Activated CD8-positive, alpha-beta memory T cell treated with anti-CD3 and anti-CD28 coated beads, Interleukin-2, amount 50 U/mL, for 1 hour (primary cell): ENCODE measurements at regions not wholly inside any gene's neighbourhood (a gene's known extent, or its start where the extent isn't known, plus 50 kb on each side); places are given as distances from the start of the nearest gene placed in this dataset.

Experiments
- DNase-seq: peaks from one replicate; pipeline ENCODE4 v3.0.0-alpha.2; 2020; ENCODE audit errors: extremely low read depth

DNA sequence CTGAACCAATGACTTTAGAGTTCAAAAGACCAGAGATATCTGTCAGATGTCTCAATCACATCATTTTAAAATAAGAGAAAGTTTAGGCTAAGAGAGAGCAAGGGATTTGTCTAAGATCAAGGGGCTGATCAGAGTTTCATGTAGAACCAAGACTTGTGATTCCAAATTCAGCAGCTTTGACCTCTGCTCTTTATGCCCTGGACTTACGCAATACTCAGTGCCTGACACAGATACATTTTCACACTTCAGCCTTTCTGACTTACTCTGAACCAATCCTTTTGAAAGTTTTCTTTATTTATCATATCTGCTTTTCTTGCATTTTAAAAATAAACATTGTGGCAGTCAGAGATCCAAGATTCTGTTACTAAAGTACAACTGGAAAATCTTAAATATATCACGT is 428.0 kb downstream of the PLPP3 start:
- no peak for DNase-seq

DNA sequence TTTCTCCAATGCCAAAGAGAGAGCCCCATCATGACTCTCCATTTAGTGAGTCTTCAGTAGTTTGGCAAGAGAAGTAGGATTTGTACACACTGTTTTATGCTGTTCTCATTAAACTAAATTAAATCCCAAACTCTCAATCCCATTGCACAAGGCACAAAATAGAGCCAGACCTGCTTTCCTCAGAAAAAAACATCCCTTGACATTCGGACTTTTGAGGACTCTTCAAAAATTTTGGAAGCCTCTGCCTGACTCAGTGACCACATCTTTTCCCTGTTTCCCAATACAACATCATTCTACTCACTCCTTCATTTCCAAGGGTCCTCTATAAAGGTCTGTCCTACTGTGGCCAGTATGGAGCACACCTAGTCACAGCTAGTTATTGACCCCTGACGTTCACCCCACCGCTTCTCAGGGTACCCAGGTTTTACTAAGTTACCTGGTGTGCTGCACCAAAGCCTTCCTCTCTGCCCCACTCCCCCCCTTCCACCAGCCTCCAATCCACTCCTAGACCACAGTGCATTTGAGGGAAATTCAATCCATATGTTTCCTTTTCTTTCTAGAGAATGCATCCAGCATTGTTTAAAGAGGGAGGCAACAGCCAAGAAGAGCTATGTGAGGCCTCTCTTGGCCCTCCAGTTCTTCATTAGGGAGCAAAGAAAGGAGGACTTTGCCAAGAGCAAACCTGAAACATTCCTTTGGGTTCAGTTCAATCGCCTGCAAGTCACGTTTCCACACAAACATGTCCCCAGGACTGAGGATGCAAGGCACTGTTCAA is 428.7 kb downstream of the PLPP3 start:
- no peak for DNase-seq

GRCh38 chr1:56149761-56150160 is 429.6 kb downstream of the PLPP3 start:
- no peak for DNase-seq

DNA sequence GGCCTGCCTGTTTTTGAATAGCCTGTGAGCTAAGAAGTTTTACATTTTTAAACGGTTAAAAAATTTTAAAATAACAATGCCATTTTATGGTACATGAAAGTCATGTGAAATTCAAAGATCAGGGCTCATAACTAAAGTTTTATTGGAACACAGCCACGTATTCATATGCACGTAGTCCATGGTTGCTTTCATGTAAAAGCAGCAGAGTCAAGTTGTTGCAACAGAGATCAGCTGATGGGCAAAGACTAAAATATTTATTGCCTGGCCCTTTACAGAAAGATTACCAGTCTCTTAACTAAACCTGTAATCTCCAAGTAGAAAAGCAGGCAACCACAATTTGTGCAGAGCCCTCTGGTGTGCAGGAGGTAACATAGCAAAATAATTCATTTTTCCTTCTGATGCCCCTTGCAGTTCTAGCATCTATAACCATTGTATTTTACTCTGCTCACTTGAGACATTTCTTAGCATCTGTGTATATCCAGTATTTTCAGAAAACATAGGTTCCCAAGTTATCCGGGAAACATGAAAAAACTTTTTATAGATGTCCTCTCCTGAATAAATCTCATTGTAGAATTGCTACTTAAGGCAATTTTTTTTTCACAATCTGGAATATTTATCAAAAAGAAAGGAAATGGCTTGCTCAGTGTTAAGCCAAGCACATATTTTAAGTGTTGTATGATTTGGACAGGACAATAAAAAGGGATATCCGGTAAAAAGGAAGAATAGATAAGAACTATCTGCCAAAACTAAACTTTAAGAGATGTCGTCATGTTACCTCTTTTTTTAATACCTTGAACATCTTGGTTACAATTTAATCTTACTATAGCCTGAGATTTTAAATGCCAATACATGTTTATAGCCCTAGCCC is 430.8 kb downstream of the PLPP3 start:
- no peak for DNase-seq

DNA sequence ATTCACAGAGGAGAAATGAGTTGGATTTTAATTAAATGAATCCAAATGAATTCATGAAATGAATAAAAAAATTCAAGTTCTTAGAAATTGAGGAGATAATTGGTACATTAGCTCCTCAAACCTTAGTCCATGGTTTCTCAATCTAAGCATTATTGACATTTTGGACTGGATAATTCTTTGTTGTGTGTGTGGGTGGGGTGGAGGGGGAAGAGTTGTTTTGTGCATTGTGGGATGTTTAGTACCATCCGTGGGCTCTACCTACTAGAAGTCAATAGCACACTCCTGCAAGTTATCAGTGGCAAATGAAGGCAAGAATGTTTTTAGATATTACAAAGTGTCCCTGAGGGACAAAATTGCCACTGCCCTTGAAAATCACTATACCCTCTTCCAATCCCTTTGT is 431.9 kb downstream of the PLPP3 start:
- DNase-seq = no peak

GRCh38 chr1:56147034-56147433 is 432.3 kb downstream of the PLPP3 start:
- DNase-seq = no peak

DNA sequence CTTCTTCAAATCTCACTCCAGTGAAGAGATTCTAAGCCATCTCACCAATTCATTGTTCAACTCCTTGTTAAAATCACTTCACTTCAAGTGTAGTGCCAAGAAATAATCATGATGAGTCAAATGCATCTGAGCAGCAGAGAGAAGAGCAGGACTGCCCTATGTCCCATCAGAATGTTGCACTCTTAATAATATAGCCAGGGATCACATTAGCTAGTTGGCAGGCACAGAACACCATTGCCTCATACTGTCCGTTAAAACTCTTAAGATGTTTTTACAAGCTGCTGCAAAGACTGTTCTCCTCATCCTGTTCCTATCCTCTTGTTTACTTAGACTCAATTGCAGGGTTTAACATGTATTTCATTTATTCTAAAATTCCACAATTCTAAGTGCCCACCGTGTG is 432.9 kb downstream of the PLPP3 start:
- no peak for DNase-seq

- DNase-seq = no peak
Observed at GRCh38 chr1:56145581-56145980, 433.8 kb downstream of the PLPP3 start.

- DNase-seq = no peak
Observed at GRCh38 chr1:56142301-56142700, 437.1 kb downstream of the PLPP3 start.

- DNase-seq = no peak
Observed at GRCh38 chr1:56139836-56140235, 439.5 kb downstream of the PLPP3 start.

DNA sequence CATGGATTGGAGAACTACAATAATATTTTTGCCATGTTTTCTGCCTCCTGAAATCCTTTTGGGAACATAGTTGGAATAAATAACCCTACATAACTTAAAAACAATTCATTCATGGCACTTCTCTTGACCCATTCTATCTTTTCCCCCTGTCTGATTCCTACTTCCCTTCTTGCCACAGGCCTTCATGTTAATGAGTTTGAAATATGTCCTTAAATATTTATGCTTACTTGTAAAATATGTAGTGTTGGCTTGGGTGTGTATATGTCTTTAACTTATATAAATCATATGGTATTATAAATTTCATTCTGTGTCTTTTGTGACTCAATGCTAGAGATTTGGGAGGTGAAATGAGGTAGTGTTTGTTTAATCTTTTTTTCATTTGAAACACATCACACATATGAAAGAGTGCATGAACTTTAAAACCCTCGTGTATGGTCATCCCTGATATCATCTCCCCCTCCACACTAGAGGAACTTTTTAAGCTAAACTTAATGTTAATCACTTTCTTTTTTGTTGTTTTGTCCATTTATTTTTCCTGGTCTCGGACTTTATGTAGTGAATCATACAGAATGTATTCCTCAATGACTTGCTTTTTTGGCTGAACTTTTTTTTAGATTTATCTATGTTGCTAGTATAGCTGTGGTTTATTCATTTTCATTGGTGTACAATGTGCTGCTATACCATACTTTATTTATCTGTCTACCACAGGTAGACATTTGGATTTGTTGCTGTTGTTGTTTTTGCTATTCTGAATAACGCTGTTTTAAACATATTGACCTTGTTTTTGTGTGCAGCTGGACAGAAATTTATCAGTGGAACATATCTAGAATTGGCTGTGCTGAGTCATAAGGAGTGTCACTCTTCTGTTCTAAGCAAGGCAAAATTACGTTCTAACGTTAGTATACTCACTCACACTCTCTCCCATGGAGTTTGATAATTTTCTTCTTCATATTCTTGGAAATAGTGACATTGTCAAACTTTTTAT is 441.6 kb downstream of the PLPP3 start:
- DNase-seq = no peak

DNA sequence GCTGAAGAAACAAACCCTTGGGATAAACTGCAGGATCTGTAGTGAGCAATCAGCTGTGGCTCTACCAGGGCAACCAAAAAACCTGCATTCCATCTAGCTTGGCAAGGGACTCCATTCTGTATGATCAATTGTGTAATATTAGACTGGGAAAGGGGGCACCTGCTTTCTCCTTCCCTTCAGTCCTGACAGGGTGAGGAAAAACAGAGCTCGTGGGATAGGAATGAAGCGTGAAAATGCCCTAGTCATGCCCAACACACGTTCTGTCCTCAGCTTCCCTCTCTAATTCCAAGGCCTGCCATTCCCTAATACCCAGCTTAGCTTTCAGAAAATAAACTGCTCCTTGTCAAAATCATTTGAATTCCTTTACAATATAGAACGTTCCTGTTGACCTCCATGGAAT is 442.3 kb downstream of the PLPP3 start:
- no peak for DNase-seq

- no peak for DNase-seq
Observed at GRCh38 chr1:56135864-56136147, 443.6 kb downstream of the PLPP3 start.

- DNase-seq = no peak
Observed at GRCh38 chr1:56135069-56135863, 444.1 kb downstream of the PLPP3 start.

GRCh38 chr1:56133522-56134472 is 445.6 kb downstream of the PLPP3 start:
- DNase-seq = no peak

- DNase-seq = no peak
Observed at GRCh38 chr1:56132520-56132919, 446.8 kb downstream of the PLPP3 start.

GRCh38 chr1:56129837-56130236 is 449.5 kb downstream of the PLPP3 start:
- no peak for DNase-seq

DNA sequence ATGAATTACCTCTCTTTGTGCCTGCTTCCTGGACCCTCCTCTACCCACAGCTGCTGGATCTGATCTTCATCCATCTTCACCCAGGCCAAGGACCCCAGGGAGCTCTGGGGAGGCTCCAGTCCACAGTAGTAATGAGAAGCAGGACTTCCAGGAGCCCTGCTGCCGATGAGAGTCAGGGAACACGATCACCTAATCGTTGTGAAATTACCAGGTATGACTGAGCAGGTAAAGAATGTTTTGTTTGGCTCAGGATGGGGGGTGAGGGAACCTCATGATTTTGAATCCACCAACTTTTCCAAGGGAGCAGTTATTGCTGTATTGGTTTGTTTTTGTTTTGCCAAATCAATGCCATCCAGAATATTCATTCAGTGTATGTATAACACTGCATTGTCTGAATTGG is 454.0 kb downstream of the PLPP3 start:
- DNase-seq = no peak

DNA sequence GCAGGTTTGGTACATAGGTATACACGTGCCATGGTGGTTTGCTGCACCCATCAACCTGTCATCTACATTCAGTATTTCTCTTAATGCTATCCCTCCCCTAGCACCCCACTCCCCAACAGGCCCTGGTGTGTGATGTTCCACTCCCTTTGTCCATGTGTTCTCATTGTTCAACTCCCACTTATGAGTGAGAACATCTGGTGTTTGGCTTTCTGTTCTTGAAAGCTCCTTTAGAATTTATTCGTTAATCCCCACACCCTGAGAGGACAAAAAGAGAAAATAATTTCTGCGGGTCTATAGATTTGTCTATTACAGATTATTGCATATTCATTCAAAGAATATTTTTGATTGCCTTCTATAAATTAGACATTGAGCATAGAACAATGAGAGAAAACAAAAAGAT is 455.5 kb downstream of the PLPP3 start:
- DNase-seq = no peak

GRCh38 chr1:56123421-56123820 is 455.9 kb downstream of the PLPP3 start:
- DNase-seq = no peak
